ENCODE measurements at regions not wholly inside any gene's neighbourhood (a gene's known extent, or its start where the extent isn't known, plus 50 kb on each side); places are given as distances from the start of the nearest gene placed in this dataset.

GRCh38 chr3:181549266-181549665, 162.5 kb upstream of the SOX2 start:
- H3K9me3 Mint-ChIP-seq (ENCODE audit: low read depth): no peaks in the 10 kb centered on the region
- no peak overlapping the region for H3K4me3 Mint-ChIP-seq (ENCODE audit: low read depth)
- H3K4me1 Mint-ChIP-seq (ENCODE audit: low read depth): no peaks in the 10 kb centered on the region
- H3K27me3 Mint-ChIP-seq: no peaks in the 10 kb centered on the region
- no peak overlapping the region for H3K27ac Mint-ChIP-seq
- H3K36me3 Mint-ChIP-seq (ENCODE audit: insufficient read depth): no peaks in the 10 kb centered on the region
- no peak for DNase-seq (ENCODE audit: low spot score, unreplicated experiment)
- TF ChIP-seq CTCF (IDR thresholded peaks at IDR 0.05; ENCODE audit: unreplicated experiment): no peak

GRCh38 chr3:181541414-181541813, 170.3 kb upstream of the SOX2 start:
- Mint-ChIP-seq H3K27ac (no peak overlapping the region), H3K9me3 (ENCODE audit: low read depth) (no peaks in the 10 kb centered on the region), H3K36me3 (ENCODE audit: insufficient read depth) (no peaks in the 10 kb centered on the region), H3K27me3 (no peaks in the 10 kb centered on the region), H3K4me3 (ENCODE audit: low read depth) (no peak overlapping the region), H3K4me1 (ENCODE audit: low read depth) (peaks cover 3% of the 10 kb centered on the region)
- no peak for DNase-seq (ENCODE audit: low spot score, unreplicated experiment)
- no peak for TF ChIP-seq CTCF (IDR thresholded peaks at IDR 0.05; ENCODE audit: unreplicated experiment)

- no peaks in the 10 kb centered on the region for H3K27me3 Mint-ChIP-seq
- no peak for TF ChIP-seq CTCF (IDR thresholded peaks at IDR 0.05; ENCODE audit: unreplicated experiment)
- H3K9me3 Mint-ChIP-seq (ENCODE audit: low read depth): no peaks in the 10 kb centered on the region
- H3K4me3 Mint-ChIP-seq (ENCODE audit: low read depth): no peak overlapping the region
- H3K27ac Mint-ChIP-seq: no peak overlapping the region
- DNase-seq (ENCODE audit: low spot score, unreplicated experiment): no peak
- H3K36me3 Mint-ChIP-seq (ENCODE audit: insufficient read depth): no peaks in the 10 kb centered on the region
- peaks cover 7% of the 10 kb centered on the region for H3K4me1 Mint-ChIP-seq (ENCODE audit: low read depth)
These were observed 176.9 kb upstream of the SOX2 start for GRCh38 chr3:181534781-181535221.

- no peak for DNase-seq (ENCODE audit: low spot score, unreplicated experiment)
- Mint-ChIP-seq H3K4me3 (ENCODE audit: low read depth) (no peak overlapping the region), H3K9me3 (ENCODE audit: low read depth) (peaks cover under 1% of the 10 kb centered on the region), H3K4me1 (ENCODE audit: low read depth) (peaks cover 7% of the 10 kb centered on the region), H3K27ac (no peak overlapping the region), H3K36me3 (ENCODE audit: insufficient read depth) (no peaks in the 10 kb centered on the region), H3K27me3 (no peaks in the 10 kb centered on the region)
- TF ChIP-seq CTCF (IDR thresholded peaks at IDR 0.05; ENCODE audit: unreplicated experiment): no peak
These were observed 177.9 kb upstream of the SOX2 start for GRCh38 chr3:181533811-181534210.

GRCh38 chr3:181530584-181530983, 181.1 kb upstream of the SOX2 start:
- no peak for TF ChIP-seq CTCF (IDR thresholded peaks at IDR 0.05; ENCODE audit: unreplicated experiment)
- DNase-seq (ENCODE audit: low spot score, unreplicated experiment): no peak
- Mint-ChIP-seq H3K27me3 (no peaks in the 10 kb centered on the region), H3K27ac (no peak overlapping the region), H3K4me3 (ENCODE audit: low read depth) (no peak overlapping the region), H3K9me3 (ENCODE audit: low read depth) (peaks cover 12% of the 10 kb centered on the region), H3K4me1 (ENCODE audit: low read depth) (peaks cover 5% of the 10 kb centered on the region), H3K36me3 (ENCODE audit: insufficient read depth) (no peaks in the 10 kb centered on the region)
